NT2/D1 (cell line): ENCODE measurements at regions not wholly inside any gene's neighbourhood (a gene's known extent, or its start where the extent isn't known, plus 50 kb on each side); places are given as distances from the start of the nearest gene placed in this dataset.

Experiments used
- DNase-seq: peaks from one replicate; pipeline ENCODE4 v3.0.0-alpha.2; 2011; ENCODE audit warnings: low read depth, low spot score
- H3K27me3 ChIP-seq: 2 replicates; pipeline ENCODE4 v1.6.0; 2011; ENCODE audit warnings: mild to moderate bottlenecking; ENCODE audit not compliant: insufficient read length, insufficient read depth
- H3K36me3 ChIP-seq: 2 replicates; pipeline ENCODE4 v1.6.1; 2011; ENCODE audit warnings: mild to moderate bottlenecking, low read length, mixed read lengths; ENCODE audit not compliant: insufficient read depth, insufficient read length
- H3K4me1 ChIP-seq: 2 replicates; pipeline ENCODE4 v1.5.1; 2011; ENCODE audit not compliant: insufficient read depth, insufficient read length
- H3K4me3 ChIP-seq: 2 replicates; pipeline ENCODE4 v1.5.1; 2011; ENCODE audit warnings: low read depth; ENCODE audit not compliant: insufficient read length
- H3K9ac ChIP-seq: 2 replicates; pipeline ENCODE4 v1.6.0; 2011; ENCODE audit warnings: low read depth; ENCODE audit not compliant: insufficient read length
- H3K9me3 ChIP-seq: 2 replicates; pipeline ENCODE4 v1.5.1; 2011; ENCODE audit warnings: mild to moderate bottlenecking, low read length; ENCODE audit not compliant: insufficient read depth
- SUZ12 ChIP-seq: IDR thresholded peaks from 2 replicates; pipeline ENCODE4 v1.6.1; 2011; ENCODE audit not compliant: insufficient read length, insufficient read depth; ENCODE audit errors: extremely low read depth
- YY1 ChIP-seq: IDR thresholded peaks from 2 replicates; pipeline ENCODE4 v1.6.1; 2011; ENCODE audit not compliant: insufficient read length, insufficient read depth
- ZNF274 ChIP-seq: IDR thresholded peaks from 2 replicates; pipeline ENCODE4 v1.6.1; 2011; ENCODE audit warnings: mild to moderate bottlenecking, low read depth, low read length

DNA sequence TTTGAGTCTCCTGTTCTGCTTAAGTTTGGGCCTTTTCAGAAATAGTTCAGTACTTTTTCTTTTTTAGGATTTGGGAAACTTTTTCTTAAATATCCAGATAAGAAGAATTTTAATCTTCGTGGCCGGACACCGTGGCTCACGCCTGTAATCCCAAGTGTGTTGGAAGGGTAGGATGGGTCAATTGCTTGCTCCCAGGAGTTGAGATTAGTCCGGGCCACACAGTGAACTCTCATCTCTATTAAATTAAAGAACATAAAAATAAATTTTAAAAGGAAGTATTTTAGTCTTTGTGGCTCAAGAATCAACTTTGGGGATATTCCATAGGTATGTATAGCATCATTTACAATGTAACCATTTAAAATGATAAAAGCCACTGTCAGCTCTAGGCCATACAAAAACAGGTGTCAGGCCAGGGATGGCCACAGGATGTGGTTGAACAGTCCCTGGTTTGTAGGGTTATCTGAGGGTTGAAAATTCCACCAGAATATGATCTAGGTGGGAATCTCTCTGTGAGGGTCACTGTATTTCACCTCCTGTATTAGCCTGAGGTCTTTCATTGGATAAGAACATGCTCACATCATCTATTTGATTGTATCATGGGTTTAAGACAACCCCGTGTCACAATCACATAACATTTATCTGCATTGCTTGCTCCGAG is 115.6 kb downstream of the GGTLC2 start:
- Histone ChIP-seq H3K9ac (no peak overlapping the region), H3K4me3 (no peak overlapping the region), H3K27me3 (peaks cover 75% of the 10 kb centered on the region), H3K4me1 (no peaks in the 10 kb centered on the region), H3K36me3 (no peaks in the 10 kb centered on the region), H3K9me3 (no peaks in the 10 kb centered on the region)
- no peak for DNase-seq
- TF ChIP-seq YY1, result no peak
- no peak for TF ChIP-seq SUZ12
- TF ChIP-seq ZNF274, result no peak

DNA sequence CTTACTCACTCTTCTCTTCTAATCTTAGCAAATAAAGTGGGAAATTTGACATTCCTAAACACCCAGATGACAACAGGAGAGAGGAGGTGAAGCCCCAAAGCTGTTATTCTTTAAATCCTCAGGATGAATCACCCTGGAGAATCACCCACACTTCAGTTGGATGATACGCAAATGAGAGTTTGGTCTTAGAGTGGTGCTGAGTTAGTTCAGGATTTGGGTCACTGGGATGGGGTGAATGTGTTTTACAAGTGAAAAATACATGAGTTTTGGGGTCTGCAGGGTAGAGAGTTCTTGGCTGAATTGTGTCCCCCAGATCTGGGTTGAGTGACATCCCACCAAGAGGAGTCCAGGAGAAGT is 117.2 kb downstream of the GGTLC2 start:
- Histone ChIP-seq H3K27me3 (peaks cover 70% of the 10 kb centered on the region), H3K9me3 (no peaks in the 10 kb centered on the region), H3K36me3 (no peaks in the 10 kb centered on the region), H3K9ac (no peak overlapping the region), H3K4me1 (no peaks in the 10 kb centered on the region), H3K4me3 (no peak overlapping the region)
- no peak for DNase-seq
- TF ChIP-seq YY1, result no peak
- no peak for TF ChIP-seq ZNF274
- TF ChIP-seq SUZ12, result no peak

DNA sequence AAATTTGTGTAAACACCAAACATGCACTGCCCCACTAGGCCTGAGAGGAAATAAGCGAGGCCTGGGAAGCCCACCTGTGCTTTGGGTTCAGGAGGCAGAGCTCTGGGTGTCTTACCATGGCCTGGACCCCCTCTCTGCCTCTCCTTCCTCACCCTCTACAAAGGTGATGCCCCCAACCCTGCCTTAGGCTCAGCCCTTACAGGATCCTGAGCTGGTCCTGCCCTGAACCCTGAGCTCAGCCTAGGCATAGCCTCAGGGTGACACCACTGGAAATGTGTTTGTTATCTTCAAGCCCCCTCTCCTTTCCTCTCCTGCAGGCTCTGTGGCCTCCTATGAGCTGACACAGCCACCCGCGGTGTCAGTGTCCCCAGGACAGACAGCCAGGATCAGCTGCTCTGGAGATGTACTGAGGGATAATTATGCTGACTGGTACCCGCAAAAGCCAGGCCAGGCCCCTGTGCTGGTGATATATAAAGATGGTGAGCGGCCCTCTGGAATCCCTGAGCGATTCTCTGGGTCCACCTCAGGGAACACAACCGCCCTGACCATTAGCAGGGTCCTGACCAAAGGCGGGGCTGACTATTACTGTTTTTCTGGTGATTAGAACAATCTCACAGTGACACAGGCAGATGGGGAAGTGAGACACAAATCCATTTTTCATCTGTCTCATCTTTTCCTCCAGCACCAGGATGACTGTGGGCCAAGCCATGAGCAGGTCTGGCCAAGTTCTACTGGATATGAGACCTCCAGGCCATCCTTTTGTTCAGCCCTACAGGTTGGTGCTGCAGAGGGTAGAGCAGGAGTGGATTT is 117.8 kb downstream of the GGTLC2 start:
- Histone ChIP-seq H3K27me3 (peaks cover 74% of the 10 kb centered on the region), H3K9ac (no peak overlapping the region), H3K4me3 (no peak overlapping the region), H3K36me3 (no peaks in the 10 kb centered on the region), H3K4me1 (no peaks in the 10 kb centered on the region), H3K9me3 (no peaks in the 10 kb centered on the region)
- DNase-seq, result no peak
- TF ChIP-seq SUZ12, result no peak
- no peak for TF ChIP-seq YY1
- TF ChIP-seq ZNF274, result no peak

DNA sequence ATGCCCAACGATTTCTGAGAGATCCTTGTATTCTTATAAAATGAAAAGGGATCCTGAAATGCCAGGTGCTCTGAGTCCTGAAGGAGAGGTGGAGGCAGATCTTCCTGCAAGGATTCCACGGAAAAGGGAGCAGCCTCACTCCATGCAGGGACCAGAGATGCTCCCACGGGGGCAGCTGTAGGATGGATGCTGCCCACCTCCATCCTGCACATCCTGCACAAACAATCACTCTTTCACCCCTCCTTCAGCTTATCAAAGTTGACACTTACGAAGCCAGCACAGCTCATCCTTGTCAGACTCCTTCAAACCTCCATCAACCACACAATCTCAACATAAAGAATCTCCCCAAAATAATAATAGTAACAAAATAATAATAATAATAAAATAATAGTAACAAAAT is 119.1 kb downstream of the GGTLC2 start:
- Histone ChIP-seq H3K9ac (no peak overlapping the region), H3K27me3 (peaks cover 87% of the 10 kb centered on the region), H3K36me3 (no peaks in the 10 kb centered on the region), H3K4me3 (no peak overlapping the region), H3K9me3 (no peaks in the 10 kb centered on the region), H3K4me1 (no peaks in the 10 kb centered on the region)
- no peak for DNase-seq
- TF ChIP-seq SUZ12 (no peak), YY1 (no peak), ZNF274 (no peak)

- Histone ChIP-seq H3K4me1 (no peaks in the 10 kb centered on the region), H3K27me3 (peaks cover 90% of the 10 kb centered on the region), H3K4me3 (no peak overlapping the region), H3K36me3 (no peaks in the 10 kb centered on the region), H3K9ac (no peak overlapping the region), H3K9me3 (no peaks in the 10 kb centered on the region)
- no peak for DNase-seq
- TF ChIP-seq SUZ12 (no peak), YY1 (no peak), ZNF274 (no peak)
These were observed 119.7 kb downstream of the GGTLC2 start for GRCh38 chr22:22764085-22764484.

GRCh38 chr22:22767876-22768602 is 119.6 kb upstream of the IGLL5 start:
- Histone ChIP-seq H3K4me1 (no peaks in the 10 kb centered on the region), H3K9me3 (no peaks in the 10 kb centered on the region), H3K4me3 (no peak overlapping the region), H3K27me3 (peaks cover 92% of the 10 kb centered on the region), H3K36me3 (no peaks in the 10 kb centered on the region), H3K9ac (no peak overlapping the region)
- DNase-seq, result no peak
- TF ChIP-seq ZNF274, result no peak
- TF ChIP-seq YY1, result no peak
- TF ChIP-seq SUZ12, result no peak

DNA sequence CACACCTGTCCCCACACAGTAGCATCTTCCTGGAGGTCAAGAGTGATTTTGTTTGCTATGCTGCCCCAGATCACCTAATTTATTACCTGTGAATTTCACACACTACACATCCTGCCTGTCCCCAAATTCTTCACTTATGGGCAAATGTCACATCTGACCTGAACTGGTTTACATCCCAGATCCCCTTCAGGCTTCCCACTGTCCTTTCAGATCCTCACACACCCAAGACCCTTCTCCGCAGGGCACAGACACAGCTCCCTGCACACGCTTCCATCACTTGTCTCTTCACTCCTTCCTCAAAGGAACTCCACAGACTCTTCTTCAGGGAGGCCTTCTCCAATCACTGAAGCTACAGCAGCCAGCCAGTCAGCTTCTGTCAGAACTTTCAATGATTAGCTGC is 118.7 kb upstream of the IGLL5 start:
- Histone ChIP-seq H3K9ac (no peak overlapping the region), H3K4me1 (no peaks in the 10 kb centered on the region), H3K4me3 (no peak overlapping the region), H3K9me3 (no peaks in the 10 kb centered on the region), H3K36me3 (no peaks in the 10 kb centered on the region), H3K27me3 (peaks cover 93% of the 10 kb centered on the region)
- TF ChIP-seq ZNF274 (no peak), SUZ12 (no peak), YY1 (no peak)
- no peak for DNase-seq
